ENCODE measurements at regions not wholly inside any gene's neighbourhood (a gene's known extent, or its start where the extent isn't known, plus 50 kb on each side); places are given as distances from the start of the nearest gene placed in this dataset.

DNA sequence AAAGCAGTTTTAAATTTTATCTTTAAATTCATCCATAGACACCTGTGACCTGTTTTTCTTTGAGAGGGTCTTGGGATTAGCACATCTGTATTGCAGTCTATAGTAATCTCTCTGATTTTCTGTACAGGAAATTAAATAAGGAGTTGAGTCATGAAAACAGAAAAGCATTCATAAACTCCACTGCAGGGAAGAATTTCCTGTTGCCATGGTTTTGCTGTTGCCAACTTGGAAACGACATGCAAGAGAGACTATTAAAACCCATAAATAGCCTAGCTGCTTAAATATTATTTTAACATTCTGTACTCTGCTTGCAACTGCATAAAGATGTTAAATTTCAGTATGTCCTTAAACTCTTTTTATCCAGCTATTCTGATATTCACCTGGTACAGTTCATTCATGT is 281.0 kb upstream of the RGS6 start:
- no peak for TF ChIP-seq EZH2phosphoT487 (IDR thresholded peaks at IDR 0.05; ENCODE audit: borderline replicate concordance)
- TF ChIP-seq, protein P1, sequence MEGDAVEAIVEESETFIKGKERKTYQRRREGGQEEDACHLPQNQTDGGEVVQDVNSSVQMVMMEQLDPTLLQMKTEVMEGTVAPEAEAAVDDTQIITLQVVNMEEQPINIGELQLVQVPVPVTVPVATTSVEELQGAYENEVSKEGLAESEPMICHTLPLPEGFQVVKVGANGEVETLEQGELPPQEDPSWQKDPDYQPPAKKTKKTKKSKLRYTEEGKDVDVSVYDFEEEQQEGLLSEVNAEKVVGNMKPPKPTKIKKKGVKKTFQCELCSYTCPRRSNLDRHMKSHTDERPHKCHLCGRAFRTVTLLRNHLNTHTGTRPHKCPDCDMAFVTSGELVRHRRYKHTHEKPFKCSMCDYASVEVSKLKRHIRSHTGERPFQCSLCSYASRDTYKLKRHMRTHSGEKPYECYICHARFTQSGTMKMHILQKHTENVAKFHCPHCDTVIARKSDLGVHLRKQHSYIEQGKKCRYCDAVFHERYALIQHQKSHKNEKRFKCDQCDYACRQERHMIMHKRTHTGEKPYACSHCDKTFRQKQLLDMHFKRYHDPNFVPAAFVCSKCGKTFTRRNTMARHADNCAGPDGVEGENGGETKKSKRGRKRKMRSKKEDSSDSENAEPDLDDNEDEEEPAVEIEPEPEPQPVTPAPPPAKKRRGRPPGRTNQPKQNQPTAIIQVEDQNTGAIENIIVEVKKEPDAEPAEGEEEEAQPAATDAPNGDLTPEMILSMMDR (conservative IDR thresholded peaks at IDR 0.05; ENCODE audit: low read length), result no peak

Data from Loucy (cell line).